DMS79 (cell line): ENCODE measurements at regions not wholly inside any gene's neighbourhood (a gene's known extent, or its start where the extent isn't known, plus 50 kb on each side); places are given as distances from the start of the nearest gene placed in this dataset.
A peak's percentile ranks its signal among the peaks of the same experiment; 100 is the strongest.
"Not testable (repeated sequence)": the region's sequence is repeated elsewhere in the genome, so short reads cannot be mapped to it uniquely, and the experiment has no call there.

ENCODE experiments used
- DNase-seq: peaks from one replicate; lab custom pipeline; 2025; lab: John Stamatoyannopoulos, UW

DNA sequence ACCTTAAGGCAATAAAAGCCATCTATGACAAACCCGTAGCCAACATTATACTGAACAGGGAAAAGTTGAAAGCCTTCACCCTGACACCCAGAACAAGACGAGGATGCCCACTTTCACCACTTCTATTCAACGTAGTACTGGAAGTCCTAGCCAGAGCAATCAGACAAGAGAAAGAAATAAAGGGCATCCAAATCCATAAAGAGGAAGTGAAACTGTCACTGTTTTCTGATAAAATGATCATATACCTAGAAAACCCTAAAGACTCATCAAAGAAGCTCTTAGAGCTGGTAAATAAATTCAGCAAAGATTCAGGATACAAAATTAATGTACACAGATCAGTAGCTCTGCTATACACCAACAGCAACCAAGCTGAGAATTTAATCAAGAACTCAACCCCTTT lies 1561.9 kb upstream of the CELF4 start:
- DNase-seq, result not testable (repeated sequence)

GRCh38 chr18:39113790-39114189 lies 1548.2 kb upstream of the CELF4 start:
- peak; percentile 57 for DNase-seq

GRCh38 chr18:39105104-39105503 lies 1539.5 kb upstream of the CELF4 start:
- DNase-seq, result peak; percentile 95

DNA sequence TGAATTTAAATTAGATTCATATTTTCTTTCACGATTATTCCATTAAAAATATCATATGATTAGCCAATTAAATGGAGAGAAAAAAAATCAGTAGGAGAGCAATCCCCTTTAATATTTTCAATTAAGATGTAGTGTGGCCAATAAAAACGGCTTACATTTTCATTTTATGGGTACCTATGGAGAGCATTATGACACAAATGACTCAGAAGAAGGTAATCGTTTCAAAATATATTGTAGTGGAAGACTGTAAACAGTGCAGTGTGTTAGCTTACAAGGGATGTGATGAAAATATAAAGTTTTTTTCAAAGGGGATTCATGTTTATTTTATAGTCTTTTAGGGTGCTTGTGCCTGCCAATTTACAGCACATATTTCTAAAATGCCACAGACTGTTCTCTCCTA lies 1507.4 kb upstream of the CELF4 start:
- DNase-seq, result no peak

DNA sequence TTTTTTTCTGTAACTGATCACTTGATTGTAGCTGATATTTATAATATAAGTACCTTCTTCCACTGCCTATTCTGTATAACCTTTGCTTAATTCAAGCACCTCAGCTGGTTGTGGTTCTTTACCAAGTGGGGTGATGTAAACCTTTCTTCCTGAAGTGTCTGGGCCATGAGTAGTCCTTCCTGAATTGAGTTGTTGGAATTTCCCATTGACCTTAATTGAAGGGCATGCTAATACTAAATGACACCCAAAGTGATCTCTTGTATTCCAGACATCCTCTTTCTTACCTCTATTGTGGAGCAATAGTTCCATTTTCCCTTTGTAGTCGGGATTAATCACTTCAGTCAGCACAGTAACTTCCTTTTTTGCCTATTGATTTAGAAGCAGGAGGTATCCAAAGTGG lies 1496.8 kb upstream of the CELF4 start:
- no peak for DNase-seq

GRCh38 chr18:39058386-39059000 lies 1492.9 kb upstream of the CELF4 start:
- DNase-seq, result no peak

DNA sequence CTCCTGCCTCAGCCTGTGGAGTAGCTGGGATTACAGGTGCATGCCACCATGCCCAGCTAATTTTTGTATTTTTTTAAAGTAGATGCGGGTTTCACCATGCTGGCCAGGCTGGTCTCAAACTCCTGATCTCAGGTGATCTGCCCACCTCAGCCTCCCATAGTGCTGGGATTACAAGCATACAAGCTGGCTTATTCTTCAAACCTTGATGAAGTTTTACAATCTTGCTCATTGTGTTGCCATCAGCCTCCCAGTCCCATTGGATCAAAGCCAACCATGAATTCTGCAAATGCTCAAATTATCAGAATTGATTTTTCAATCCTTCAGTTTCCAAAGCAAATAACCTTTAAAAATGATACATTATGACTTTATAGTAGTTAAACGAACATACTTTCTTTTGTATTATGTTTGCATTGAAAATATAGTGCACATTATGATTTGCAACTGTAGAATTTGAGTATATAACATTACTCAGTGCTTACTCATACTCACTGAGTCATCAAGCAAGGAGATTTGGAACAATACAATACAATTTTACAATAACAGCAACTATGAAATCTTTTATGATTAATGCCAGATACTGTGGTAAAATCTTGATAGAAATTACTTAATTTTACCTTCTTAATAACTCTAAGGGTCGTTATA lies 1491.9 kb upstream of the CELF4 start:
- no peak for DNase-seq

DNA sequence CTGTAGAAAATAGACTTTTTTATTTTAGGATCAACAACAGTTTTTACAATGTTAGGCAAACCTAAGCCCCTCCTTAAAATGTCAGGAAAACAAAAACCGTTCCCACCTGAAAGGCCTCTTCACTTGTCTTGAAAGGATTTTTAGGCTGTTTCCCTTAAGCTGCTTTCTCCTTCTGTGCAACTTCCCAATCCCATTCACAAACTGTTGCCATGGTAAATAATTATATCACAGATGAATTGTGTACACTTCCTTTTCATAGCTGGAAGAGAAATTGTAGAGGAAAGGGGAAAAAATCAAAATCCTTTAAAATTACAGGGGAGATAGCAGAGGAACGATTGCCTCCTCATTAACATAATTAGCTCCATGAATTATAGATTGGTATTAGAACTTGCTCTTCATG lies 1488.0 kb upstream of the CELF4 start:
- DNase-seq, result no peak

- DNase-seq, result no peak
Measured at GRCh38 chr18:39051013-39051412, 1485.4 kb upstream of the CELF4 start.

- DNase-seq, result no peak
Measured at GRCh38 chr18:39039813-39040212, 1474.2 kb upstream of the CELF4 start.

- DNase-seq, result peak; percentile 98
Measured at GRCh38 chr18:39037925-39038324, 1472.3 kb upstream of the CELF4 start.

DNA sequence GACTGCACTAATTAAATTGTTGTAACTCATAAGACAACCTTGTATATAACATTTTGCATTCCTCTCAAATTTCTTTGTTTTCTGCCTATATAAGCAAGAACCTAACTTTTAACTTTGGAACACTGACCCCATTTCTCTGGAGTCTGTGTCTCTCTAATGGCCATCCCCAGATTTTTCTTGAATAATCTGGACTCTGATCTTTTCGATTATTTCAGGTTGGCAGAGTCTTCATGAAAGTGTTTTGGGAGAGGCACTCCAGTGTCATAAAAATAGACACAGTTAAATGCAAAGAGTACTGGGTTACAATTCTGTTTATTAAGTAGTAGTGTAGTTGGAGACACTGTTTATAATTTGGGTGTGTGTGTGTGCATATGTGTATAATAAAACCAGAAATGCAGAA lies 1467.7 kb upstream of the CELF4 start:
- DNase-seq, result no peak

DNA sequence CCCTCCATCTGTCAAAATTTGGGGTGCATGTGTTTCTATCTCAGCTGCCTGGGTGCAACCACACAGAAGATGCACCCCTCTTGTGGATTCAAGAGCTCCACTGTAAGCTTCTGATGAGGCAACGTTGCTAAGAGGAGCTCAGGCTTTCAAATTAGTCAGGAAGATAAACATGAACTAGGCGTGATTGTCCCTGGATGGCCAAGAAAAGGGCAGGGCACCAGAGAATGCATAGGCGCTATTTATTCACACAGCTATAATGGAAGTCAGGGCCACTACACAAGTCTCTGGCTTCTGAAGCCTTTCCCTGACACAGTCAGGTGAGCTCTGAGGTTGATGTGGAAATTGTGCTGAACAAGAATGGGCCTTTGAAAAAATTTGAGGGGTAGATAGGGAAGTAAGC lies 1466.0 kb upstream of the CELF4 start:
- no peak for DNase-seq

DNA sequence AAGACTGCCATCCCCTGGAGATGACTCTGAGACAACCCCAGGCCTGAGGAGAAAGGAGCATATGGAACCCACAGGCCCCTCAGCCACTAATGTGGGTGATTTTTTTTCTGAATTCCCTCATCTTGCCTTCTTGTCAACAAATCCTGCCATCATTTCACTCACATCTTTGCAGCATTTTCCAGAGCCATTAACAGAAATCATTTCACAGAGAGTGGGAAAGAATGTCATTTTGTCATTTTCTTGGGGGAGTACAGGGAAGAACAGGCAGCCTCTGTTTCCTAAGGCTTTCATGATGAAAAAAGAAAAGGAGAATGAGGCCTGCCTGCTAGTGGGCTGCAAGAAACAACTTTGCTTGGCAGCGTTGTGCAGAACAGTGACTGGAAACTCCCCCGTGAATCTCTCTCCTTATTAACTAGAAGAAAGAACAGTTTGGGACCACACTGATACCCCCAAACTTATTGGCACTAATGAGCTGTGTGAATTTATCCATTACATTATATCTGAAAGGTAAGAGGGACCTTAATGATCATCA lies 1464.6 kb upstream of the CELF4 start:
- no peak for DNase-seq

DNA sequence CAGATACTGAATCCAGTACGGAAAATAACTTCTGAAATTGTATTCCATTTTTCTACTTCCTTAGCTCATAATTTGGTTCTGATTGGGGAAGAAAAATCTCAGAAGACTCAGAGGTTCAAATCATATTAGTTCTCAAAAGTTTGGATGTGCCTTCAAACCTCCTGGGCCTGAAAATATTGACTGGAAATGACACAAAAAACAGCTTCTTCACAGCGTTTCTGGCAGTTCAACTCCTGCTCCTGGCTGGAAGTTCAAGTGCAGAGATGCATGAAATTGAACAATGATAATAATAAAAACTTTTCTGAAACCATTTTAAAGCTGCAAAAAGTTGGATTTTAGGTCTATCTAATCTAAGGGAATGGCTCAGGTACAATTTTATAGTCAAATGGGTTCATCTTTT lies 1459.9 kb upstream of the CELF4 start:
- DNase-seq, result no peak

- DNase-seq, result no peak
Measured at GRCh38 chr18:39019989-39020388, 1454.4 kb upstream of the CELF4 start.

GRCh38 chr18:39007031-39007902 lies 1441.7 kb upstream of the CELF4 start:
- DNase-seq, result no peak

GRCh38 chr18:38996056-38996455 lies 1430.5 kb upstream of the CELF4 start:
- no peak for DNase-seq

- DNase-seq, result no peak
Measured at GRCh38 chr18:38993342-38993741, 1427.7 kb upstream of the CELF4 start.

GRCh38 chr18:38984968-38985367 lies 1419.4 kb upstream of the CELF4 start:
- DNase-seq, result no peak

DNA sequence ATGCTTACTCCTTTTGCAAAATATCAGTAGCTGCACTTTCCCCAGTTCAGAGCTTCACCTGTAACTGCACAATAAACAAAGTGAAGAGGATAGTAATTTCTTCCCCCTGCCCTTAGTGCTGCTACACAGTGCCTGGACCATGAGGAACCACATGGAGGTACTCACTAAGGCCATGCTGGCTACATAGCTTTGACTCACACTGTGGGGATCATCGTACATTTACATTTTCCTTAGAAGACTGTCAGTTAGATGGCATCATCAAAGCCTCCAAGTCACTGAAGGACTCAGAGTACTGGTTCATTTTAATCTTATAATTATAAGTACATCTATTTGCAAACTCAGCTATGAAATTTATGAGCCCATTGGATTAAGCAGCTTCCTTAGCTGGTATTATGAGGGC lies 1416.5 kb upstream of the CELF4 start:
- DNase-seq, result no peak

GRCh38 chr18:38981389-38981788 lies 1415.8 kb upstream of the CELF4 start:
- no peak for DNase-seq

GRCh38 chr18:38980420-38980819 lies 1414.8 kb upstream of the CELF4 start:
- no peak for DNase-seq
